ENCODE measurements at regions not wholly inside any gene's neighbourhood (a gene's known extent, or its start where the extent isn't known, plus 50 kb on each side); places are given as distances from the start of the nearest gene placed in this dataset.

DNA sequence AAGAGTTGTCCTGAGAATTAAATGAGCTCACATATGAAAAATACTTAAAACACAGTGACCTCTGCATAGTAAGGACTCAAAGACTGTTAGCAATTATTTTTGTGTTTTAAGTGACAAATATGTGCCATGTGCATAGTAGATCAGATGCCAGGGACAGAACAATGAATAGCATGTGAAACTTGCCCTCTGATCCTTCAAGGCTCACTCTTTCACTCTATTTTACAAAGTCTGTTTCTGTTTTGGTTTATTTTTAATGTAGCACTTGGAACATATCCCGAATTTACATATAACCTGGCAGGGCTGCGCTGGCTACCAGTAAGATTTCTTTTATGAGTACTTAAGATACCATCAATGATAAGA, 135.5 kb upstream of the TNFAIP3 start:
- DNase-seq (ENCODE audit: low read depth in 2 of 2, low spot score in 1 of 2) = no peak

DNA sequence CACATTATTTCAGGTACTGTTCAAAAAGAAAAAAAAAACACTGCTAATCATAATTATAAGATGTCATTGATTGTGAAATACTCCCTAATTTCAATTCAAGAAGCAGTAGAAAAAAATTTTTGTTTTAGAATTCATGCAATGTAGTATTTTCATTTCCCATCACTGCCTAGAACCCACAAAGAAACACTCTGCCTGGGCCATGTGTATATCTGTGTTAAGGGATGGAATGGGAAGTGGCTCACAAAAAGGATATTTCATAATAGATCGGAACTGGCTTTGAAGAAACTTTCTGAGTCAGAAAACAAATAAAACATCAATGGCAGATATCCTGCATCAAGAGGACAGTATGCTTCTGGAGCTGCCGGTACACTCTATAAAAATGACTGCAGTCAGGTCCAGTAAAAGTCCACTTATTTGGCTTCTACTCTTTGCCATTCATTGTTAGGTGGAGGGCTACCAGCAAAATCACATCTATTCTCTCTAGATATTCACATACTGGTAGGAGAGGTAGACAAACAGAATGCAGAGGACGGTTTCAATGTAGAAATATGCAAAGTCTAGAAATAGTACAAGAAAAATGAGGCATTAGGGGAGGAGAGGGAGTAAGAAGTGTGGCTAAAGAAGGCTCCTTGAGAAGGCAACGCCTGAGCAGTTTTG, 135.0 kb upstream of the TNFAIP3 start:
- DNase-seq (ENCODE audit: low read depth in 2 of 2, low spot score in 1 of 2) = no peak

DNA sequence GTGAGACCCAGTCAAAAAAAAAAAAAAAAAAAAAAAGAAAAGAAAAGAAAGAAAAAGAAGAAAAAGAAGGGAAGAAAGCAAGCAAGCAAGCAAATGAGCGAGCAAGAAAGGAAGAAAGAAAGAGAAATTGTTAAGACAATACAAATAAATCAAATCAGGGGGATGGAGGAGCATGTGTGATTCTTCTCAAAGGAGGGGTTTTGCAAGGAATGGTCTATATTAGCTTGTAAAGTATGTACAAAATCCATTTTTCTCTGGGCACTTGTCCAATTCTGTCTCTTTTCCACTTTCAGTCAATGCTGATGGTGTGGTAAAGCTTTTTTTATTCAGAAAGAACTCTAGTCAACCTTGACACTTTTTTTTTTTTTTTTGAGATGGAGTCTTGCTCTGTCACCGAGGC, 133.7 kb upstream of the TNFAIP3 start:
- no peak for DNase-seq (ENCODE audit: low read depth in 2 of 2, low spot score in 1 of 2)

DNA sequence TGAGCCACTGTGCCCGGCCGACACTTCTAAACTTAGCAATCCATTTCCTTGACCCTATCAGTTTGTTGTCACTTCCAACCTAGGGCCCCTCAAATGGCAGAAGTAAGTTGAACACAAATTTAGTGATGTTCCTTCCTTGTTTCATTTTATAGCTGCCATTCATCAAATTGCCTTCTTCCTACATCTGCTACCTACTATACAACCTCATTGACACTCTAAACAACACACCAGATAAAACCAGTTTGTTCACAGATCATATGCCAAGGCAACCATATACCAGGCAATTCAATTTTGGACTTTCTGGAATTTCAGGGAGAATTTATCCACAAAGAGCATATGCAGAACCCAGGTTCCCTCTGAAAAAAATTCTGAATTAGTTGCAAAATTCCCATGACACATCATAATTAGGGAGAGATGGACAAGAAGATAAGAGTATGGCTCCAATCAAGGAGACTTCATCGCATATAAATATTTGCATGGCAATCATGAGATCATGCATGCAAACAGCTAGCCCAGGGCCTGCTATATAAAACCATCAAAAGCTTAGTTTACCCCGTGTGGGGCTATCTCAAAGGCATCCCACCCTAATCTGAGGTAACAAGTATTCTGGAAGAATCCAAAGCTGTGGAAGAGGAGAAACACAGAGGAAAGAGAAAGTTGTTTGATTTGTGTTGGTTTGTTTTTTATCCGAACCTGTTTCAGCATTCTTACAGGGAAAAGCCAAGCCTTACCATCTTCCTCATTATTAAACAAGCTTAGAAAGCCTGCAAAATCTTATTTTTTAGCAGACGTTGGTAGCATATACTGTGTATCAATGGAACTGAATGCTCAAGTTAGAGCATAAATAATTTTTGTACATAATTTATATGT, 132.8 kb upstream of the TNFAIP3 start:
- no peak for DNase-seq (ENCODE audit: low read depth in 2 of 2, low spot score in 1 of 2)

DNA sequence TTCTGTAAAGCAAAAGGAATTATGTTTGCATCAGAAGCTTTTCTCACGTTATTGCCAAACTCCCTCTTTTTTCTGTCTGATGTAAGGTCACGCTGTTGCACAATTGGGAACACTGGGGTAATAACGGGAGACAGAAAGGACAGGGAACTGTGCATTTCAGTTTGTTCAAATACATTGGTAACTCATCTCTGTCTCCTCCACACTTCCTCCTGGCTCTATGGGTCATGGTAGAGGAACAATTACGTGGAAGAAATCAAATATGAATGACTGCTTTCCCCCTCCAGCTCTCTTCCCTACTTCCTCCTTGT, 132.2 kb upstream of the TNFAIP3 start:
- DNase-seq (ENCODE audit: low read depth in 2 of 2, low spot score in 1 of 2) = no peak

DNA sequence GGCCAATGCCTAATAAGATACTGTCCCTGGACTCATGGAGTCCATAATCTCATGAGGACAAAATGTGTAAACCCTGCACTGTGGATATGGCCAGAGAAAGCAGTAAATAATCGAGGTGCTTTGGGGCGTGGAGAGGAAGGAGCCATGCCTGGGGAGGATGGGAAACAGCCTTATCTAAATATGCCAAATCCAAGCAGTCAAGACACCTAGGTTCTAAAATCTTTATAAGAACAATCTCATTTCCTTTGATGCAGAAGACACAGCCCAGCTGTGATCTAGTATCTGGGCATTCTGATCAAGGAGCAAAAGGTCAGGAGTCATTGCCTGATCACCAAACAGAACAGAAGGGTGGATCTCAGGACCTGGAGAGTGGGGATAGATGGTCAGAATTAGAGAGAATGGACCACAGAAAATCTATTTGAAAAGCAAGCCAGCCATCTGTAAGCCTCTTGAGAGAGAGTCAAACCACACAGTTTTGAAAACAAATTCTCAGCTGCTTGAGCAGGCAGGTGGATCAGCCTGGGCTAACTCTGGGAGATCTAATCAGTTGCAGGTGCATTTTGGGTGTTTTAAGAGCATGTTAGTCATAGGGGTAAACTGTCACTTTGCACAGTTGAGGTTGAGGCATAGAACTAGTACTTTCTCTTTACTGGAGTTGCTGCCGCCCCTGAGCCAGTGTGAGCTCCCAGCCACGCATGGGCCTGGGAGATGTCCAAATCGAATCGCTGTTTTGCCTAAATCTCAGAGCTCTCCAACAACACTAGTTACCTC, 130.8 kb upstream of the TNFAIP3 start:
- no peak for DNase-seq (ENCODE audit: low read depth in 2 of 2, low spot score in 1 of 2)

DNA sequence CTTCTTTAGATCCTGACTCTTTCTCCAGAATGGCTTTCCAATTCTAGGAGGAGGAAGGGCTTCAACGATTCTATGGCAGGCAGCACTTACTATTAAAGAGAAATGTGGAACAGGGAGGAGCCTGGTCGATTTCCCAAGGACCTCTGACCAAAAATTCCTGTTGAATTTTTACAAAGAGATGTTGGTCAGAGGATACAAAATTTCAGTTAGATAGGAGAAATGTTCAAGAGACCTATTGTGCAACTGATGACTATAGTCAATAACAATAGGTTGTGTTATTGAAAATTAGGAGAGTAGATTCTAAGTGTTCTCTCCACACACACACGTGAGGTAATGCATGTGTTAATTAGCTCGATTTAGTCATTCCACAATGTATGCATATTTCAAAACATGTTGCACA, 130.1 kb upstream of the TNFAIP3 start:
- DNase-seq (ENCODE audit: low read depth in 2 of 2, low spot score in 1 of 2) = no peak

DNA sequence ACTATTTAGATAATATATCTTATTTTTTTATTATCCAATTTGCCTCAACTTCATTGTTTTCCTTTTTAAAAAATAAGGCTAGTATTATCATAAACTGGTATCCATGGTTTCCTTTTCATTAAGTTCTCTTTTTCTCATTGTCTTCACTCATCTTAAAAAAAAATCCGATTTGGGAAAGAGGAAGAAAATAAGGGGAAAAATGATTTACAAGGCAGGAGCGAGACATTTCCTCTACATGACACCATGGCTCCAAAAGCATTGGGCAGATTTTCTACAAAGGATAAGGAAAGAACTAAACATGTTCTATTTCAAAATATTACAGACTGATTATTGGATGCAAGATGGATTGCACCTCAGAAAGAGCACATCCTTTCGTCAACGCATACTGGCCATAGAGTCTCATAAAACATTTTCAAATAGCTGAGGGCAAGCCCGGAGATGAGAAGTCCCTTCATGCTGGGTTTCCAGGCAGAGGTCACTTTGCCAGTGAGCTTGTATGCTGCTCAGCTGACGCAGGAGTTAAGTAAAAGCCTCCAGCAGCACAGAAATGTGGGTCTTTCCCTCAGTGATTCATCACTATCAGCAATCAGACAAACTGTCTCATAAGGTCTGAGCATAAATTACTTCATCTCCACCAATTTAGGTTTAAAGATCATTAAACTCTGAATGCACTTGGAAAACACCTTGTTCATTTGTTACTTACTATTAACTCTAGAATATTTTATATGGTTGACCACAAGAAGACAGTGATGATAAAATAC, 129.0 kb upstream of the TNFAIP3 start:
- DNase-seq (ENCODE audit: low read depth in 2 of 2, low spot score in 1 of 2) = no peak

DNA sequence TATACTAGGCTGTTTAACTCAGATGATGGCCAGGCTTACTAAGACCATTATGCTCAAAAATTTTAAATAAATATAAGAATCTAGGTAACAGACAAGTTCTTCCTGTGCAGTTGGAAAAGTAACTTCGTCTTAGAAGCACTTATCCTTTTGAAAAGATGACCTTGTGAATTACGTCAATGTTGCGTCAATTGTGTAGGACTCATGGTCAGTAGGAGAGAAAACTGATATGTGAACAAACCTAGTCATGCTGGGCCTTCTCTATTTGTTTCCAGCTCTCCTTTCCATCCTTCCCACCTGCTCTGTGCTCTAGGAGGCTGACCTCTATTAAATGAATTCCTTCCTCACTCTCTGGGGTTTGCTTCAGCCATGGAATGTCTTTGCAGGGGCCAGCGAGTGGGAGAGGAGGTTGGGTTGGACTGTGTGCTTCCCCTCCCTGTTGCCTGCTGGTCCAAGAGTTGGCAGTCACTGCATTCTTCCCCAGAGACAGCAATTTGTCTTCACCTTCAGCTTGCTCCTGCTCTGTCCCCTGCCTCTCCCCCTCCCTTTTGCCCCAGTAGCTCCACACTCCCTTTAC, 128.0 kb upstream of the TNFAIP3 start:
- DNase-seq (ENCODE audit: low read depth in 2 of 2, low spot score in 1 of 2) = no peak

DNA sequence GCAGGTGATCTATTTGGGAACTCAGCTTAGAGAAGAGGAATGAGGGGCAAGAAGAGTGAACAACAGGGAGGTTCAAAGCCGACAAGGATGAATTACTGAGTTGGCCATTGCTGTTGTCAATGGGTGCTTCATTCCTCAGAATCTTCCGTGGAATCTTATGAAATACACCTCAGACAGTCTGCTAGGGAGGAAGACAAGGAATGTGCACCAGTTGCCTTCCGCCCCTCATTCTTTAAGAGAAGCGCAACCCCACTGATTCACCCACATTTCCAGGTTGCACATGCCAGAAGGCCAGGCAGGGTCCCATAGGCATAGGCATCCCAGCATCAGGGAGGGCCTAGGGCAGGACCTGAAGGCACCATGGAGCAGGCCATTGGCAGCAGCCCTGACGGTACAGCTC, 127.5 kb upstream of the TNFAIP3 start:
- no peak for DNase-seq (ENCODE audit: low read depth in 2 of 2, low spot score in 1 of 2)

DNA sequence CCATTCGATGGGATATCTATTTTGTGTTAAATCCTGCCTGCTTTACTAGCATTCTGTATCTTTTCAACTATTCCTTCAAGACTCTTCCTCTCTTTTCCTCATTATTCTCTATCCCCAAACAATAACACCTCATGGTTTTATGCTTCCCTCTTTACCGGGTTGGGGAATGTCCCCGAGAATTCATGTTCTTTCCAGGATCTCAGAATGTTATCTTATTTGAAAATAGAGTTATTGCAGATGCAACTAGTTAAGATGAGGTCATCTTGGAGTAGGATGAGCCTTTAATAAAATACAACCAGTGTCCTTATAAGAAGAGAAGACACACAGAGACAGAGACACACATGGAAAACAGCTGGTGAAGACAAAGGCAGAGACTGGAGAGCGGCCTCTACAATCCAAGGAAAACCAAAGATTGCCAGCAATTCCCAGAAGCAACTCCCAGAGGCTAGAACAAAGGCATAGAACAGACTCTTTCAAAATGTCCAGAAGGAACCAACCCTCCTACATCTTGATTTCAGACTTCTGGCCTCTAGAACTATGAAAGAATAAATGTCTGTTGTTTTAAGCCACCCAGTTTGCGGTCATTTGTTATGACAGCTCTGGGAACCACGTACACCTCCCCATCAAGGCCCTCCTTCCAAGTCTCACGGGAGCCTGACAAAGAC, 126.8 kb upstream of the TNFAIP3 start:
- DNase-seq (ENCODE audit: low read depth in 2 of 2, low spot score in 1 of 2) = no peak

DNA sequence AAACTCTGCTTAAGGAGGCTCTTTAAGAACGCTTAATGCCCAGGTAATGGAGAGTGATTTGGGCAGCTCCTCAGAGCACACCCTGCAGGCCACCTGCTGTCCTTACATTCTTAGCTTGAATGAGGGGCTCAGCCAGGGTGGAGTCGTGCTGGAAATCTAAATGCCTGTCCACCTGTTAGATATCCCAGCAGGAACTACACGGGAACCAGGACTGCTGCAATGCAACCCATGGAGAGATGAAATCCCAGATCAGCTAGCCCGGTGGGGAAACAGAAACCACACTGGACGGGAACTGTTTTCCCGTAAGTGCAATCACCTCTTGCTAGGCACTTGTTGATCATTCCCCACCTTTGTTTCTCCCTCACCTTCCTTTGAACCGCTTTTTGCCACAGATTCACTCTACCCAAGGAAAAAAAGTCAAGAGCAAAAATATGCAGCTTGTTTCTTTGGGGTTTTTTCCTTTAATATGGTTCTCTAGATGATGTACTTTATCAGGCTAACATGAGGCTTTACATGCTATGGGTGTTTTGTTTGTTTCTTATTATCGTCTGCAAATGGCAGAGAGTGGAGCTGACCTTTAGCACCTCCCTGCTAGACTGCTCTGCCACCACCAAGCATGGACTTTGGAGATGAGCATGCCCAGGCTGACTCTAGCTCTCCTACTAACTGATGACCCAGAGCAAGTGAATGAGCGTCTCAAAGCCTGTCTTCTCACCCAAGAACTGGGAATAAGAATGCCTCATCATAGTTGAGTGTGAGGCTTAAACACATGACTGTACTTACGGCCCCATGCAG, 125.9 kb upstream of the TNFAIP3 start:
- no peak for DNase-seq (ENCODE audit: low read depth in 2 of 2, low spot score in 1 of 2)

DNA sequence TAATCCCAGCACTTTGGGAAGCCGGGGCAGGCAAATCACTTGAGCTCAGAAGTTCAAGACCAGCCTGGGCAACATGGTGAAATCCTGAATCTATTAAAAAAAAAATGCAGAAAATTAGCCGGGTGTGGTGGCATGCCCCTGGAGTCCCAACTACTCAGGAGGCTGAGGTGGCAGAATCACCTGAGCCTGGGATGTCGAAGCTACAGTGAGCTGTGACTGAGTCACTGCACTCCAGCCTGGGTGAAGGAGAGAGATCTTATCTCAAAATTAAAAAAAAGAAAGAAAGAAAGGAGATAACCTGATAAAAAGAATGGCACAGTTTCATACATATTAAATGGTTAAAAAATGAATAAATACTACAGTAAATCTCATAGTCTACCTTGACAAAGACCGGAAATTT, 123.6 kb upstream of the TNFAIP3 start:
- DNase-seq (ENCODE audit: low read depth in 2 of 2, low spot score in 1 of 2) = no peak

DNA sequence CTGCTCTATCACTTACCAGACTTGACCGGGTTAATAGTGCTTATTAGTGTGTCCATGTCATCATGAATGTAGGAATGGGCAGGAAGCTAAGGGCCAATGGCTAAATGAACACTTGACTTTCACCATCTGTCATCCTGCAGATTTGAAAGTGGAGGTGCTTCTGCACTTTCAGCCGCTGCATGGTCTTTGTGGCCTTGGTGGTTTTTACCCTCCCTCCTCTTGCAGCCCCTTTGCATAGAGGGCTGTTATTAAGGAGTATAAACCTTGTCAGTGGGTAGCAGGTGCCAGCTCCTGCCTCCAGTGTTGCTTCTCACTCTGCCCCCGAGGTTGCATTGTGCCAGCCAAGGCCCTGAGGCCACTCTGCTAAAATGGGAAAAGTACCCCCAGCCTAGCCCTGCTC, 122.2 kb upstream of the TNFAIP3 start:
- DNase-seq (ENCODE audit: low read depth in 2 of 2, low spot score in 1 of 2) = no peak

DNA sequence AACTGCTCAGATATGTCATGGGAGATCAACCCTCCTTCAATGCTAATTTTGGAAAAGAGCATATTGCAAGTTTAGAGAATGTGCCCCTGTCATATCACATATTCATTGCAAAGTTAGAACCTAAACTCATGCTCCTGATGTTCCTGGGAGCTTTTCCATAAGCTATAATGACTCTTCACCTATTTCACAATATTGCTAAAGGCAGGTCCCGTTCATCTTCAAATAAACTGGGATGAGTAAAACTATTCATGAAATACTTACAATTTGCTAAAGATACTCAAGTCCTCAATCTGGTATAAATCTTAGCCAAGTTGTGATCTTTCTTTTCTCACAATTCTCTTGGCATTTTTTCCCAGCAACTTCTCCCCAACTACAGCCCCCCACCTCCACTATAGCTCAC, 121.7 kb upstream of the TNFAIP3 start:
- no peak for DNase-seq (ENCODE audit: low read depth in 2 of 2, low spot score in 1 of 2)

DNA sequence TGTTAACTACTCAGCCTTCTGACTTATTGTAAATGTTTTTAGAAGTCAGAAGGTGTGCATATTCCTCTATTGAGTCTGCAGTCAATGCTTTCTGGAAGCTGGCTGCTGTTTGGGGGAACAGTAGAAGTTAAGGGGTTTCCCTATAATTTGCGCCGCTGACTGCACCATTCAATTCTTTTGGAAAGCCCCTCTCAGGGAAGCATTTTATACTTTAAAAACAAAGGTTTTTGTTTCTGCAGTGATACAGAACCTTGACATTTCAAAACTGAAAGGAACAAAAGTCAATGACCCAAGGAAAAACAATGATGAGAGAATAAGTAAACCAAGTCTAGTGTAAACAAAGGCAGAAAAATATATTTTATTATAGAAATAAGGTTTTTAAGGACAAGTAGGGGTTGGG, 120.8 kb upstream of the TNFAIP3 start:
- no peak for DNase-seq (ENCODE audit: low read depth in 2 of 2, low spot score in 1 of 2)

DNA sequence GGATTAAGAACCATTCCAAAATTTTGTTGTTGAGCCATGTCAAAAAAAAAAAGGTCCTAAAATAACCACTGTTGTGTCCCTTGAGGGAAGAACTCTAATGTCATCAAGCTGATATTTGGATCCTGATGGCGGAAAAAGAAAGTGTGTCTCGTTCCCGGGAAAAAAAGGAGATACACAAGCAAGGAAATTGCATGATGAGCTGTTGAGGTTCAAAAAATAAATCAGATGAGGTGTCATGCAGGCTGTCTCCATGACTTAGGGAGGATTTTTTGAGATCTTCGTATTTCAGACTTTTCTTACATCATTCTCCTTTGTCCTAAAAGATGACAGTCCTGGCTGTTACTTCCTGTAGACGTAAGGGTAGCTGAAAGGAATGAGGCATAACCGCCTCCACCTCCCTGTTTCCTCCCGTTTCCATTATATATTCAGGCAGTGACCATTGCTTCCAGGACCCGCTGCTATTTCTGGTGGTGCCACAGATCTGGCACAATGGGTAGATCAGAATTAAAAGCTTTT, 117.3 kb upstream of the TNFAIP3 start:
- DNase-seq (ENCODE audit: low read depth in 2 of 2, low spot score in 1 of 2) = no peak

DNA sequence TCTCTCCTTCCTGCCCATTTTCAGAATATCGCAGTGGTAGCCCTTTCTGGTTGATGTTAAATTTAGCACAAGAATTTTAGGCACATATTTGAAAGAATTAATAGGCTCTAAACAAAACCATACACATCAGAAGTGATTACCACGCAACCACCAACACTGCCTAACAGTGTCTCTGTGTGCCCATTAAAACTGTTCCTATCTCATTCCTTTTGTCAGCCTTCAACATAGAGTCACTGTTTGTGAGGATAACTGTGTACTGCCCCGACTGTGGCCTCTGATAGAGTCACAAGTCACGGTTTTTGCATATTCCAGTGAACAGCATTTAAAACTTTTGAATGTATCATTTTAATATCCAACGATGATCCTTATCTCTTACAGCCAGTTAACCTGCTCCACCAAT, 116.8 kb upstream of the TNFAIP3 start:
- DNase-seq (ENCODE audit: low read depth in 2 of 2, low spot score in 1 of 2) = no peak

DNA sequence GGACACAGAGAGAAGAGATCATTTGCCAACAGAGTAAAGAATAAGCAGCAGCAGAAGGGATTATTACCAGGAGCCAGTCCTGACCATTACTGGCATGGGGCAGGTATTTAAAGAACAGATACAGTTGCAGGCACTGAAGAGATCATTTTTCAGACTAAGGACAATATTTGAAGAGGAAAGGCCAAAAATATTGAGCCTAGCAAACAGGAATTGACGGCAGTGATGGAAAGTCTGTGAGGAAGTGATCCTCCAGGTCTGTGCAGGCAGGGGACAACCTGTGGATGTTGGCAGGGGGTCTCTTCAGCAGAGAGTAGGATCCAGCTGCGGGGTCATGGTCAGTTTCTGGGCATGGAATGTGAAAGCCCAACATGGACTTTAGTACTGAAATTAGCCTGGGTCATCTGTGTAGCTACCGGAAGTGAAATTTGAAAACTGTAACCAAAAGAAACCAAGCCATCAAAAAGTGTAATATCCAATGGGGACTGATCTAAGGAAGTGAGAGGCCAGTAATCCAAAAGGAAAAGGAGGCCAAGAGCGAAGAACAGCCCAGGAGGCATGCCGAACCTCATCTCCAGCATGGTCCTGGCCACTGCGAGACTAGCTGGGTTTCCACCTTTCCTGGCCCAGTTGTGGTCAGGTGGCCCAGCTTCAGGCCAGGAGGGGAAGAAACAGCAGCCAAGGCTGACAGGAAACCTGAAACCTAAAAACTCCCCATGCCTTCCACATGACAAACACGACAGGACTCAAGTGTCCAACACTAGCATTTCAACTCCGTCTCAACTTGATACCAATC, 115.1 kb upstream of the TNFAIP3 start:
- DNase-seq (ENCODE audit: low read depth in 2 of 2, low spot score in 1 of 2) = no peak
